GM06990 (cell line): ENCODE measurements at regions not wholly inside any gene's neighbourhood (a gene's known extent, or its start where the extent isn't known, plus 50 kb on each side); places are given as distances from the start of the nearest gene placed in this dataset.

ENCODE experiments used
- DNase-seq: peaks from one replicate; pipeline ENCODE4 v3.0.0-alpha.2; 2011; ENCODE audit not compliant: insufficient read length; ENCODE audit errors: extremely low read depth
- H3K27me3 ChIP-seq: replicated peaks from 2 replicates; pipeline ENCODE4 v1.6.0; 2011; ENCODE audit warnings: low read length; ENCODE audit not compliant: control insufficient read depth, insufficient read depth
- H3K36me3 ChIP-seq: 2 replicates; pipeline ENCODE4 v1.5.1; 2011; ENCODE audit warnings: low read length; ENCODE audit not compliant: control insufficient read depth, insufficient read depth
- H3K4me3 ChIP-seq: replicated peaks from 2 replicates; pipeline ENCODE4 v1.5.1; 2011; ENCODE audit warnings: low read depth, mild to moderate bottlenecking, control low read depth, low read length
- CTCF ChIP-seq: IDR thresholded peaks from 2 replicates; pipeline ENCODE4 v1.5.1; 2011; ENCODE audit warnings: low read length, control low read depth, mild to moderate bottlenecking, inconsistent platforms; ENCODE audit not compliant: insufficient read depth, poor library complexity, severe bottlenecking

GRCh38 chr1:5812295-5812694, 179.9 kb downstream of the NPHP4 start:
- DNase-seq: no peak
- no peak overlapping the region for H3K4me3 ChIP-seq
- no peak for TF ChIP-seq CTCF
- no peaks in the 10 kb centered on the region for H3K36me3 ChIP-seq
- no peaks in the 10 kb centered on the region for H3K27me3 ChIP-seq

GRCh38 chr1:5811419-5811818, 180.8 kb downstream of the NPHP4 start:
- Histone ChIP-seq H3K4me3 (no peak overlapping the region), H3K27me3 (no peaks in the 10 kb centered on the region), H3K36me3 (no peaks in the 10 kb centered on the region)
- DNase-seq: no peak
- no peak for TF ChIP-seq CTCF

- Histone ChIP-seq H3K36me3 (no peaks in the 10 kb centered on the region), H3K4me3 (no peak overlapping the region), H3K27me3 (no peaks in the 10 kb centered on the region)
- no peak for TF ChIP-seq CTCF
- DNase-seq: no peak
Observed at GRCh38 chr1:5810553-5811270, 181.5 kb downstream of the NPHP4 start.

- Histone ChIP-seq H3K4me3 (no peak overlapping the region), H3K36me3 (no peaks in the 10 kb centered on the region), H3K27me3 (no peaks in the 10 kb centered on the region)
- no peak for DNase-seq
- no peak for TF ChIP-seq CTCF
Observed at GRCh38 chr1:5810131-5810530, 182.1 kb downstream of the NPHP4 start.

GRCh38 chr1:5809207-5809788, 182.9 kb downstream of the NPHP4 start:
- Histone ChIP-seq H3K4me3 (no peak overlapping the region), H3K27me3 (no peaks in the 10 kb centered on the region), H3K36me3 (no peaks in the 10 kb centered on the region)
- TF ChIP-seq CTCF: no peak
- no peak for DNase-seq
